Memory B cell (primary cell): ENCODE measurements at regions not wholly inside any gene's neighbourhood (a gene's known extent, or its start where the extent isn't known, plus 50 kb on each side); places are given as distances from the start of the nearest gene placed in this dataset.

ENCODE experiments used
- ATAC-seq: fragments of 150-1000 bp; cut with Tn5 transposase; 2 replicates; pipeline ENCODE4 v1.10.0; 2021; ENCODE audit warnings: low read depth, mild to moderate bottlenecking, moderate library complexity
- DNase-seq, 2 donors: peaks; one replicate each; pipeline ENCODE4 v3.0.0; 2022; ENCODE audit warnings: low spot score in 2 of 2
- H3K27ac Mint-ChIP-seq: one replicate; pipeline ENCODE4 v1.8.0; 2022; ENCODE audit warnings: mild to moderate bottlenecking, moderate library complexity, mixed read lengths
- H3K27me3 Mint-ChIP-seq: one replicate; pipeline ENCODE4 v1.8.0; 2022; ENCODE audit warnings: mixed read lengths
- H3K36me3 Mint-ChIP-seq: one replicate; pipeline ENCODE4 v1.8.0; 2022; ENCODE audit warnings: mild to moderate bottlenecking, mixed read lengths
- H3K4me1 Mint-ChIP-seq: one replicate; pipeline ENCODE4 v1.8.0; 2022; ENCODE audit warnings: mixed read lengths
- H3K4me3 Mint-ChIP-seq: one replicate; pipeline ENCODE4 v1.8.0; 2022; ENCODE audit warnings: mild to moderate bottlenecking, moderate library complexity, mixed read lengths
- H3K9me3 Mint-ChIP-seq: one replicate; pipeline ENCODE4 v1.8.0; 2022; ENCODE audit warnings: mixed read lengths

DNA sequence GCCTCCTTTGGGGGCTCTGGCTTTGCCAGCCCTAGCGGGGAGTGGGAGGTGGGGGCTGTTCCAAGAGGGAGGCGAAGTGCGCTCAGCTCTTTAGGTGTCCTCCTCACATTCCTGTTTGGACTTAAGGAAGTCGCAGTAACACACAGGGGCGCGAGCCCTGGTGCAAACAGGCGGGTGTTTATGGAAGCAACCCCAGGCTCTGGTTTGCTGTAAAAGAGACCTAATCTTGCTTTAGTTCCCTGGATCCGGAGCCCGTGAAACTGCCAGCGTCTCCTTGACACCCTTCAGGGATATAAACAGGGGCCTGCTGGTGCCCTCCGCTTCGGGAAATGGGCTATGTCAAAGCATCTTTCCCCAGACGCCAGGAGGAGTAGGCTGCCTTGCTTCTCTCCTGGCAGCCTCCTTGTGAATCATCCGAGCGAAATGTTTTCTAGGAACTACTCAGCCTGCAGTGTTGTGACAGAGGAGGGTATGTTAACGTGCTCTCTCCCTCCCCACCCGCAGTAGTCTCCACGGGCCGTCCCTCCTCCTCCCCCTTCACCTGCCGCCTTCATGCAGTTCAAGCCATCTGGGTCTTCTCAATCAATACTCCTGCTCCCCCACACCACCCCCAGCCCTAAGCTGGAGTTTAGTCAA, 168.0 kb upstream of the LRFN2 start:
- Mint-ChIP-seq H3K36me3 (no peaks in the 10 kb centered on the region), H3K4me3 (no peak overlapping the region), H3K9me3 (no peaks in the 10 kb centered on the region), H3K4me1 (peaks cover 14% of the 10 kb centered on the region), H3K27ac (no peak overlapping the region), H3K27me3 (peaks cover 26% of the 10 kb centered on the region)
- ATAC-seq (no peak), DNase-seq (no peak)

DNA sequence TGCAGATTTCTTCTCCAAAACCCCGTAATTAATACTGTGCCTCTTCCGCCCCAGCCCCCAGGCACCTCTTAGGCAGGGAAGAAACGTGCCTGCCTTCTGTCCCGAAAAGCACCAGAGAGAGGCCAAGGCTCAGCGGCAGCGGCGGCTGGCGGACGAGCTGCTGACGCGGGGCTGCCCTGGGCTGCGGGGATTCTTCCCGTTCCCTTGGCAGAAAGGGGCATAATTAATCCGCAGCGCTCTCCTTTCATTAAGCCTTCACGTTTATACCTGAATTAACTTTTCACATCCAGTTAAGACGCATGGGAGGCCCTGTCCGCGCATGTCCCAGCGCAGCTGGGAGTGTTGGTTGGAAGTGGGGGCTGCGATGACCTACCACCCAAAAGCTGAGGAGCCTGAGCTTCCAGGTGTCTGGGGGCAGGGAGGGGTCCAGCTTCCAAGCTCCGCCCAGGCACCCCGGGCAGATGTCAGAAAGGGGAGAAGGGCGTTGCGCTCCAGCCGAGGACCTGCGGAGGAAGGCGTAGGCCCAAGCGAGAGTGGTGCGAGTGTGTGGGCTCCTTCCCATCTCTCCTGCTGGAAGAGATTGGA, 167.4 kb upstream of the LRFN2 start:
- no peak overlapping the region for H3K27ac Mint-ChIP-seq
- H3K27me3 Mint-ChIP-seq = peaks cover 28% of the 10 kb centered on the region
- no peaks in the 10 kb centered on the region for H3K36me3 Mint-ChIP-seq
- no peak for ATAC-seq
- DNase-seq = no peak
- H3K4me3 Mint-ChIP-seq = no peak overlapping the region
- H3K9me3 Mint-ChIP-seq = no peaks in the 10 kb centered on the region
- H3K4me1 Mint-ChIP-seq = peaks cover 14% of the 10 kb centered on the region

DNA sequence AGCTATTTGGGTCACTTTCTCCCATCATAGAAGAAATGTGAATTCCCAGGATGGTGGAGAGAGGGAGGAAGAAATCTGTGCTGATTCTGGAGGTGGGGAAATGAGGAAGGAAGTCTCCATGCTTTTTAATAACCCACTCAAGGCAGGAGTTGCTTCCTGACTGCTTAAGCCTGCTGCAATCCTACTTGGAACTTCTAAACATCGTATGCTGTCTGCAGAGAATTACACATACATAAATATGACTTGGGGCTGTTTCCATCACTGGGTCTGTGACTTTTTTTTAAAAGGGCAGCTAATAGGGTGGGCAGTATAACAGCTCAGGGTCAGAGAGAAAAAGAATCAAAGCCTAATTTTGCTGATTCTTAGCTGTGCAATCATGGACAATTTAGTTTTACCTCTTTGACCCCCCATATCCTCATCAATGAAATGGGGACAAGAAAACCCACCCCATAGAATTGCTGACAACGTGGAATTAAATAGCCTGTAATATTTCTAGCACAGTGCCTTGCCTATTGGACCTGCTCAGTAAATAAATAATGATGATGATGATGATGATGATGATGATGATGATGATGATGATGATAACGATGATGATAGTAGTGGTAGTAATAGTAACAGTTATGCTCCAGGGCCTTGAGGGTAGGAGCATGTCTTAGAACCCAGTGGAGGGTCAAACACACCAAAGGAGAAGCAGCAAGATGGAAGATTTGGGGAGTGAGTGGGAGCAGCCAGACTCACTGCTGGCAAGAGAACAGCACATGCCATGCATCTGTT, 166.7 kb upstream of the LRFN2 start:
- H3K27ac Mint-ChIP-seq = no peak overlapping the region
- H3K4me3 Mint-ChIP-seq = no peak overlapping the region
- no peak for ATAC-seq
- H3K27me3 Mint-ChIP-seq = peaks cover 31% of the 10 kb centered on the region
- H3K9me3 Mint-ChIP-seq = peaks cover 1% of the 10 kb centered on the region
- DNase-seq = no peak
- no peaks in the 10 kb centered on the region for H3K36me3 Mint-ChIP-seq
- H3K4me1 Mint-ChIP-seq = peaks cover 14% of the 10 kb centered on the region

DNA sequence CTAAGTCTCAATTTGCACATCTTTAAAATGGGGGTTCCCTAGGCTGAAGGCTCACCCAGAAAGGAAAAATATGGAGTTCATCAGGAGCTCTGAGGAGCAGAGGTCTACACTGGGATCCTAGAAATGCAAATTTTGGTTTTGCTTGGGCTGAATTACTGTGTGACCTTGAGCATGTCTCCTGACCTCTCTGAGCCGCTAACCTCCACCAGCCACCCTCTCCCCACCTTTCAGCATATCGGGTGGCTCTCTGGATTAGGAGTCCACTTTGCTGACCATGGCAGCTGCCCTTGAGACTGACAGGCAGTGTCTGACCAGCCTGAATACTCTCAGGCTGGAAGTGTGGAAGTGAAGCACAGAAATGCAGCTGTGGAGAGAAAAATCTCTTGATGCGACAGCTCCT, 165.9 kb upstream of the LRFN2 start:
- DNase-seq (no peak), ATAC-seq (no peak)
- Mint-ChIP-seq H3K36me3 (no peaks in the 10 kb centered on the region), H3K9me3 (peaks cover 1% of the 10 kb centered on the region), H3K27me3 (peaks cover 33% of the 10 kb centered on the region), H3K4me1 (peaks cover 14% of the 10 kb centered on the region), H3K4me3 (no peak overlapping the region), H3K27ac (no peak overlapping the region)

DNA sequence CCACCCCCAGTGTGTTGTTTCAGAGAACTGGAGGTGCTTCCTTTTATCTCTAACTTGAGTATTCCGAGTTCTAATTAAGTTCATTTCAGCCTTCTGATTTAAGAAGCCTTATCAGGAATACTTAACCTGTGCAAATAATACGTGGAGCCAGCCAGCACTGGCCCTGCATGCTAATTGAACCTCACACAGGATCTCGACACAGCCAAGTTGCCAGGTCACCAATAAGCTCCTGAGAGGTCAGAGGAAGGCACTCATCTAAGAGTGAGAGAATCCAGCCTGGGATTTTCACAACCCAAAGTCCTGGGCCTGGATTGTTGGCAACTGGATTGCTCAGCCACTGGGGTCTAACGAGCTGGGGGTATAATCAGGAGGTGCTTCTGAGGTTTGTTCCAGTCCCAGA, 157.7 kb upstream of the LRFN2 start:
- H3K4me1 Mint-ChIP-seq = no peaks in the 10 kb centered on the region

DNA sequence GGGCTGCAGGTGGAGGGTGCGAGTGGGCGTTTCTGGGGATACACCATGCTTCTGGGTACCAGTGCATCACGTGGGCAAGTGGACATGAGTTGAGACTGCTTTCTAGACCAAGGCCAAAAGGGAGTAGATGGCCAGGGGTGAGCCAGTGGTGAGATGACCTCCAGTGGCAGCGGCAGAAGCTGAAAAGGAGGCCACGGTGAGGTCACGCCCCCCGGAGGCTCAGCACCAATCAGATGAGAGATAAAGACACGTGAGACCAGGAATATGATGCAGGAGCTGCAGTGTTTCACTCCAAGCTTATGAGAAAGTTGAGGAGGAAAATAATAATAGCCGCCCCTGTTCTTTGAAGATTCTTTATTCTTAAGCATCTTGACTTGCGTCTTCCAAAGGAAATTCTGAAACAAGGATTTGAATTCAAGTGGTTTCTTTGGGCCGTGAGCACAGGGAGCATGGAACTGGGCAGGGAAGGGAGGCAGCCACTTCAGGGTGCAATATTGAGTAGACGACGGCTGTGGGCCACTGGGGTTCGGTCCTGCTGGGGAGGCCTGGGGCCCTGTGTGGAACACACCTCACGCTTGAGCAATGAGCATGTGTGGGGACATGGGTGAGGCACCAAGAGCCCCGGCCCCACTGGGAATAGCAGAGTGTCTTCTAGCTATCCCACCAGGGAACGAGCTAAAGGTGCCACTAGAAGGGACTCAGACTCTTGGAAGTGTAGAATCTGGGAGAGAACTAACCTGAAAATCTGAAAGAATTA, 156.7 kb upstream of the LRFN2 start:
- peaks cover 24% of the 10 kb centered on the region for H3K27me3 Mint-ChIP-seq
- no peak for ATAC-seq

More for the DNA sequence above, 157.7 kb upstream of the LRFN2 start:
- no peaks in the 10 kb centered on the region for H3K36me3 Mint-ChIP-seq
- H3K9me3 Mint-ChIP-seq = peaks cover 1% of the 10 kb centered on the region
- ATAC-seq (no peak), DNase-seq (no peak)
- H3K27me3 Mint-ChIP-seq = peaks cover 26% of the 10 kb centered on the region
- no peak overlapping the region for H3K27ac Mint-ChIP-seq
- no peak overlapping the region for H3K4me3 Mint-ChIP-seq

DNA sequence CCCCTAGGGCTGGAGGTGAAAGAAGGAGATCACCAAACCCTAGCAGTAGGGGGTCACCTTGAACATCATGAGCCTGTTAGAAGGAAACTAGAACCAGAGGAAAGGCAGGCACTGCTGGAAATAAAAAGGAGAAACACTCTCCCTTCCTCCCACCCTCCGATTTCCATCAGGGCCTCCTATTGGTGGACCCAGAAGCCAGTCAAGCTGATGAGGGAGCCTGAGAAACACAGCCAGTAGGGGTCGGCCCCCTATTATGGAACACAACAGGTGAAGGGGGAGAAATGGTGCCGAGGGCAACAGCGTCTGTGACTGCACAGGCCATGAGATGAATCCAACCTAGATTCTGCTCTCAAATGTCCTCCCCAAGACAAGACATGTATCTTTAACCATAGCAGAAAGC, 156.1 kb upstream of the LRFN2 start:
- Mint-ChIP-seq H3K4me3 (no peak overlapping the region), H3K27me3 (peaks cover 22% of the 10 kb centered on the region), H3K4me1 (no peaks in the 10 kb centered on the region), H3K27ac (no peak overlapping the region), H3K9me3 (no peaks in the 10 kb centered on the region), H3K36me3 (no peaks in the 10 kb centered on the region)
- DNase-seq (no peak), ATAC-seq (no peak)

More for the DNA sequence above, 156.7 kb upstream of the LRFN2 start:
- Mint-ChIP-seq H3K27ac (no peak overlapping the region), H3K36me3 (no peaks in the 10 kb centered on the region), H3K4me1 (no peaks in the 10 kb centered on the region), H3K9me3 (no peaks in the 10 kb centered on the region), H3K4me3 (no peak overlapping the region)
- DNase-seq = no peak

DNA sequence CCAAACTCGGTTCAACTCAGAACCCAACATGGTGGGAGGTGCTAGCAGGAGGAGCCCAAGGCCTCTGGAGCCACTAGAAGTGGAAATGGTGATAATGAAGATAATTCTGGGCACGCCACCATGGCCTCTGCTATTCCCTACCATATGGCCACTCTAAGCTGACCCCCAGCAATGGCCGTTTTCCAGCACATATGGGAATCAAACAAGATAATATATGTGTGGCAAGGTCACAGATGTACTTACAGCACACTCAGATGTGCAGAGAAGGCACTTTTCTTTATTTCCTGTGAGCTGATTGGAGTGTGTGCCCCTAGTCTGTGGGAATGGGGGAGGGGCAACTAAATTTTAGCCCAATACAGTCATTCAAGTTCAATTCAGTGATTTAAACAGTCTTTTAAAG, 153.4 kb upstream of the LRFN2 start:
- no peak for ATAC-seq
- Mint-ChIP-seq H3K27ac (no peak overlapping the region), H3K4me1 (no peaks in the 10 kb centered on the region), H3K4me3 (no peak overlapping the region), H3K27me3 (peaks cover 20% of the 10 kb centered on the region), H3K36me3 (no peaks in the 10 kb centered on the region), H3K9me3 (no peaks in the 10 kb centered on the region)
- no peak for DNase-seq

DNA sequence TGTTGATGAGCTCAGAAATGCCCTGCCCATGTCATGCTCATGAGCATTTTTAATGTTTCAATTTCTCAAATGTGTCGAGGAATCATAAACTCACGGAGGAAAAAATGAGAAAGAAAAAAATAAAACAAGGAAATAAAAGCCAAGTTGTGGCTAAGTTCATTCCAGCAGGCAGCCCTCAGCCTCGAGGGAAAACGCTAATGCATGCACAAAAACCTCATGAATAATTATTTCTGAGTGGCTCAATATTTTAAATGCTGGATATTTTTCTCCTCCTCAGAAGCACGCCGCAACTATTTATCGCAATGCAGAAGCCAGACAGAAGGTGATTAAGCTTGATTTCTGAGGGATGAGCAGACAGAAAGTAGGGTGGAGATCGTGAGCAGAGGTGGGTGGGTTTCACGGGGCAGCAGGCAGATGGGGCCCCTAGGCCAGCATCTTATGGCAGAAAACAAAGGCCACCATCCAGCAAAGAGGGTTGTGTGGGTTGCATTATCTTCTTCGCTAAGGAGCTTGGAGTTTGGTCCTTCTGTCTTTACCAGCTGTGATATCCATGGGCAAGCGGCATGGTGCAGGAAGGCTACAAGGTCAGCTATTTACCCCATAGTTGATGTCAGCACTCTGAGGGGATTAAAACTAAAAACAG, 151.5 kb upstream of the LRFN2 start:
- H3K4me1 Mint-ChIP-seq = peaks cover 5% of the 10 kb centered on the region
- DNase-seq = no peak
- ATAC-seq = no peak
- H3K27me3 Mint-ChIP-seq = peaks cover 22% of the 10 kb centered on the region
- H3K4me3 Mint-ChIP-seq = no peak overlapping the region
- no peaks in the 10 kb centered on the region for H3K9me3 Mint-ChIP-seq
- no peaks in the 10 kb centered on the region for H3K36me3 Mint-ChIP-seq
- no peak overlapping the region for H3K27ac Mint-ChIP-seq

DNA sequence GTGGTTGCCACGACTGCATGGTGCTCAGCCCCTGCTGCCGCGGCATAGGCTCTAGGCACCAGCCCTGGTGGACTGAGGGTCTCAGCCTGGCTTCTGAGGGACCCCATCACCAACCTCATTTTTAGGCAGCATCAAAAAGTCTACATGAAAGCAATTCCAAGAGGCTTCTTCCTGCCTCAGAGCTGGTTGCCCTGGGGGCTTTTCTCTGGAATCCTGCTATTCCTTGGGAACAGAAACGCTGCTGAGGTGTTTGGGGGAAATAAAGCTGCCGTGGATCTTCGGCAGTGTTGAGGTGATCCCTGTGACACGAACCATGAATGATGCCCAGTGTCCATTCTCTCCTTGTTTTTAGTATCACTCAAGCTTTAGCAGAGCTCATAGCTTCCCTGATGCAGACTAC, 148.4 kb upstream of the LRFN2 start:
- DNase-seq = no peak
- no peak for ATAC-seq
- Mint-ChIP-seq H3K36me3 (no peaks in the 10 kb centered on the region), H3K27ac (no peak overlapping the region), H3K4me1 (peaks cover 8% of the 10 kb centered on the region), H3K4me3 (no peak overlapping the region), H3K9me3 (no peaks in the 10 kb centered on the region), H3K27me3 (peaks cover 10% of the 10 kb centered on the region)

DNA sequence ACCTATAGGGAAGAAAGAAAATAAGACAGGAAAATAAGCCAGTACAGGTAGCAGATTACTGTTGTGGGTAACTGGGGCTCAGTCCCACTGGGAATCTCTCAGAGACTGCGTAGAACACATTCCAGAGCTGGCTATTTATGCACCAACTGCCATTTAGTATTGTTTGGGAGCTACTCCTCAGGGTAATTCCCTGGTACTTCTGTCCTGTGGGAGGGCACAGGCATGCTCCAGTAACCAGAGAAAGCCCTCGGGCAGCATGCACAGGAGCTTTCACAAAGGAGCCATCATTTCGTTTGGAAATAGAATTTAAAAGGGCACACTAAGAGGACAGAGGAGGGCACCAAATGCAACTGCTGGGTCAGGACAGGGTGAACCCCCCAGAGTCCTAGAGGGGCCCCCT, 148.0 kb upstream of the LRFN2 start:
- Mint-ChIP-seq H3K27ac (no peak overlapping the region), H3K9me3 (no peaks in the 10 kb centered on the region), H3K36me3 (no peaks in the 10 kb centered on the region), H3K27me3 (peaks cover 10% of the 10 kb centered on the region), H3K4me1 (peaks cover 8% of the 10 kb centered on the region), H3K4me3 (no peak overlapping the region)
- DNase-seq (no peak), ATAC-seq (no peak)

DNA sequence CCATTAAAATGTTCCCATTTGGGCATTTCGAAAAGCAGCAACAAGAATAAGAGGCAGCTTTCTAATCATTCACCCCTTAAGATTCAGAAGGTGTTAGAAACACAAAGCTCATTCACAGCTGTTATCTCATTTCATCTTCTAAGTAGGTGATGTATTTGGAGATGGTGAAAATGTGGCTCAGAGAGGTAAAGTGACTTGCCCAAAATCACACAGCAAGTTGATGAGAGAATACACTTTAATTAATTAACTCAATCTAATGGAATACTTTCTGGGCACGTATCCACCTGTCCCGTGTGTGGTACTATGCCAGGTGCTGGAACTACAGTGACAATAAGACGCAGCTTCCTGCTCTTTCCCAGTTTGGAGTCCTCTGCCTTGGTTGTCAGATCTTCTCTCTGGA, 147.4 kb upstream of the LRFN2 start:
- Mint-ChIP-seq H3K27ac (no peak overlapping the region), H3K4me1 (peaks cover 8% of the 10 kb centered on the region)

DNA sequence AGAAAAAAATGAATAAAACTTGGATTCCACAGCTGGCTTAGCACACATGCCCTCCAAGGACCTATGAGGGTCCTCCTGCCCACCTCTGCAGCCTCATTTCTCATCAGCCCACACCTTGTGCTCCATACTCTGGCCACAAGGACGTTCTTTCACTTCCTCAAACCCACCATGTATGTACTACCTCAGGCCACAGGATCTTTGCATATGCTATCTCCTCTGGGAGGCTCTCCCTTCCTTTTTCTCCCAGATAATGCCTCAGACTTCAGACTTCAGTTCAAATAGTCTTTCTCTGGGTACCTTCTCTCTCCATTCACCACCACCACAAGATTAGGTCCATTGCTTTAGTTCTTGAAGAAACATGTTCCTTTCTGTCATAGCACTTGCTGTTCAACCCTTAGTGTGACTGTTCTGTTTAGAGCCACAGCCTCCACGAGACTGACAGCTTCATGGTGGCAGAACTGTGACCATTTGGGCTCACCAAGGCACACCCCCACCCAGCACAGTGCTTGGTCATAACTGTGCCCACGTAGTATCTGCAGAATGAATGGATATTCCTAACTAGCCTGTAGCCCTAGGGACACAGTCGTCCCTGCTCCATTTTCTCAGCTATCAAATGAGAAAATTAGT, 146.7 kb upstream of the LRFN2 start:
- H3K36me3 Mint-ChIP-seq = no peaks in the 10 kb centered on the region
- no peaks in the 10 kb centered on the region for H3K9me3 Mint-ChIP-seq
- peaks cover 8% of the 10 kb centered on the region for H3K27me3 Mint-ChIP-seq
- DNase-seq (no peak), ATAC-seq (no peak)
- H3K4me1 Mint-ChIP-seq = peaks cover 8% of the 10 kb centered on the region
- no peak overlapping the region for H3K4me3 Mint-ChIP-seq
- H3K27ac Mint-ChIP-seq = no peak overlapping the region

More for the DNA sequence above, 147.4 kb upstream of the LRFN2 start:
- Mint-ChIP-seq H3K27me3 (peaks cover 9% of the 10 kb centered on the region), H3K4me3 (no peak overlapping the region), H3K36me3 (no peaks in the 10 kb centered on the region), H3K9me3 (no peaks in the 10 kb centered on the region)
- DNase-seq (no peak), ATAC-seq (no peak)
